H9 (cell line): ENCODE measurements at regions not wholly inside any gene's neighbourhood (a gene's known extent, or its start where the extent isn't known, plus 50 kb on each side); places are given as distances from the start of the nearest gene placed in this dataset.

Experiments used
- DNase-seq: peaks from one replicate; pipeline ENCODE4 v3.0.0-alpha.2; 2017
- H2AFZ ChIP-seq: one replicate; pipeline ENCODE4 v1.6.1; 2013; ENCODE audit warnings: mild to moderate bottlenecking, low read length, control low read depth, moderate library complexity
- H2AK5ac ChIP-seq: 2 replicates; pipeline ENCODE4 v1.6.1; 2013; ENCODE audit warnings: low read length, control low read depth, mixed read lengths; ENCODE audit not compliant: insufficient read length
- H2BK120ac ChIP-seq: one replicate; pipeline ENCODE4 v1.6.1; 2013; ENCODE audit warnings: low read depth, mild to moderate bottlenecking, low read length, control low read depth, inconsistent platforms; ENCODE audit not compliant: poor library complexity, severe bottlenecking
- H2BK12ac ChIP-seq: 2 replicates; pipeline ENCODE4 v1.6.1; 2013; ENCODE audit warnings: low read length, control low read depth, mixed read lengths, low read depth; ENCODE audit not compliant: insufficient read length
- H2BK15ac ChIP-seq: 2 replicates; pipeline ENCODE4 v1.6.1; 2013; ENCODE audit warnings: low read depth, low read length, control low read depth
- H2BK20ac ChIP-seq: one replicate; pipeline ENCODE4 v1.6.1; 2013; ENCODE audit warnings: low read depth, mild to moderate bottlenecking, low read length, control low read depth, inconsistent platforms; ENCODE audit not compliant: poor library complexity, severe bottlenecking
- H2BK5ac ChIP-seq: 2 replicates; pipeline ENCODE4 v1.6.1; 2013; ENCODE audit warnings: low read length, control low read depth, mixed read lengths; ENCODE audit not compliant: insufficient read length
- H3K14ac ChIP-seq: 2 replicates; pipeline ENCODE4 v1.6.1; 2013; ENCODE audit warnings: low read length, control low read depth; ENCODE audit not compliant: insufficient read depth
- H3K18ac ChIP-seq: 2 replicates; pipeline ENCODE4 v1.6.1; 2013; ENCODE audit warnings: low read depth, mild to moderate bottlenecking, mixed read lengths, low read length, control low read depth; ENCODE audit not compliant: insufficient read length
- H3K23ac ChIP-seq: 2 replicates; pipeline ENCODE4 v1.6.1; 2013; ENCODE audit warnings: low read length, control low read depth, mixed read lengths, low read depth; ENCODE audit not compliant: insufficient read length
- H3K23me2 ChIP-seq: 2 replicates; pipeline ENCODE4 v1.6.1; 2013; ENCODE audit warnings: low read depth, mild to moderate bottlenecking, mixed read lengths, low read length, control low read depth; ENCODE audit not compliant: insufficient read length, poor library complexity, severe bottlenecking
- H3K27ac ChIP-seq: 2 replicates; pipeline ENCODE4 v1.5.1; 2013; ENCODE audit warnings: low read length, control low read depth, mixed read lengths, low read depth; ENCODE audit not compliant: insufficient read length
- H3K27me3 ChIP-seq: 2 replicates; pipeline ENCODE4 v1.6.1; 2013; ENCODE audit warnings: low read length, control low read depth, inconsistent platforms; ENCODE audit not compliant: insufficient read depth
- H3K4ac ChIP-seq: 2 replicates; pipeline ENCODE4 v1.6.1; 2013; ENCODE audit warnings: low read depth, mild to moderate bottlenecking, control low read depth, inconsistent platforms, low read length, moderate library complexity
- H3K4me1 ChIP-seq: 2 replicates; pipeline ENCODE4 v1.6.1; 2013; ENCODE audit warnings: low read length, control low read depth, inconsistent platforms; ENCODE audit not compliant: insufficient read depth
- H3K4me2 ChIP-seq: 2 replicates; pipeline ENCODE4 v1.6.1; 2013; ENCODE audit warnings: low read length, control low read depth, mixed read lengths; ENCODE audit not compliant: insufficient read length, insufficient read depth
- H3K56ac ChIP-seq: 2 replicates; pipeline ENCODE4 v1.6.1; 2013; ENCODE audit warnings: low read depth, mild to moderate bottlenecking, mixed read lengths, low read length, control low read depth; ENCODE audit not compliant: insufficient read length
- H3K79me1 ChIP-seq: 2 replicates; pipeline ENCODE4 v1.6.1; 2013; ENCODE audit warnings: low read depth, mild to moderate bottlenecking, moderate library complexity, low read length, control low read depth, inconsistent platforms; ENCODE audit not compliant: insufficient read depth, poor library complexity, severe bottlenecking
- H3K79me2 ChIP-seq: 2 replicates; pipeline ENCODE4 v1.6.1; 2013; ENCODE audit warnings: low read length, control low read depth, inconsistent platforms; ENCODE audit not compliant: insufficient read depth
- H3K9ac ChIP-seq: 2 replicates; pipeline ENCODE4 v1.6.1; 2013; ENCODE audit warnings: low read length, control low read depth, mixed read lengths; ENCODE audit not compliant: insufficient read length; ENCODE audit errors: extremely low read depth
- H3K9me3 ChIP-seq: one replicate; pipeline ENCODE4 v1.6.1; 2013; ENCODE audit warnings: low read depth, low read length, inconsistent platforms; ENCODE audit not compliant: control insufficient read depth
- H3T11ph ChIP-seq: one replicate; pipeline ENCODE4 v1.6.1; 2013; ENCODE audit warnings: mild to moderate bottlenecking, low read length, control low read depth, inconsistent platforms
- H4K20me1 ChIP-seq: one replicate; pipeline ENCODE4 v1.6.1; 2013; ENCODE audit not compliant: control insufficient read depth, insufficient read length, insufficient read depth
- H4K5ac ChIP-seq: 2 replicates; pipeline ENCODE4 v1.6.1; 2013; ENCODE audit warnings: low read depth, mild to moderate bottlenecking, mixed read lengths, low read length, control low read depth; ENCODE audit not compliant: insufficient read length
- H4K8ac ChIP-seq: replicated peaks from 2 replicates; pipeline ENCODE4 v1.6.1; 2013; ENCODE audit warnings: low read length, control low read depth, mixed read lengths, low read depth; ENCODE audit not compliant: insufficient read length
- H4K91ac ChIP-seq: 2 replicates; pipeline ENCODE4 v1.6.1; 2013; ENCODE audit warnings: low read depth, mild to moderate bottlenecking, moderate library complexity, mixed read lengths, low read length, control low read depth; ENCODE audit not compliant: insufficient read length
- H3K27ac Mint-ChIP-seq, 3 experiments: 2 replicates in 2 of 3; 3 replicates in 1 of 3; pipeline ENCODE4 v1.8.0; 2020 to 2021; ENCODE audit warnings: mixed read lengths in 3 of 3, mild to moderate bottlenecking in 1 of 3, moderate library complexity in 1 of 3
- H3K27me3 Mint-ChIP-seq: 2 replicates; pipeline ENCODE4 v1.8.0; 2021; ENCODE audit warnings: low read depth, mild to moderate bottlenecking, moderate library complexity, mixed read lengths
- H3K36me3 Mint-ChIP-seq, 3 experiments: 2 replicates in 2 of 3; 3 replicates in 1 of 3; pipeline ENCODE4 v1.8.0; 2020 to 2021; ENCODE audit warnings: low read depth in 3 of 3, mixed read lengths in 3 of 3; ENCODE audit not compliant: insufficient read depth in 1 of 3
- H3K4me1 Mint-ChIP-seq, 2 experiments: 2 replicates each; pipeline ENCODE4 v1.8.0; 2020; ENCODE audit warnings: mixed read lengths in 2 of 2
- H3K4me3 Mint-ChIP-seq, 2 experiments: 2 replicates in 1 of 2; 3 replicates in 1 of 2; pipeline ENCODE4 v1.8.0; 2020 to 2021; ENCODE audit warnings: mild to moderate bottlenecking in 2 of 2, mixed read lengths in 2 of 2, moderate library complexity in 1 of 2
- H3K9me3 Mint-ChIP-seq, 2 experiments: 2 replicates in 1 of 2; 3 replicates in 1 of 2; pipeline ENCODE4 v1.8.0; 2020; ENCODE audit warnings: mild to moderate bottlenecking in 2 of 2, mixed read lengths in 2 of 2, moderate library complexity in 1 of 2
- WGBS: extraction: QIAGEN DNeasy Blood & Tissue Kit; methylation state at CpG from one replicate; pipeline ENCODE4 v1.1.7; 2013; ENCODE audit warnings: missing lambda C conversion rate, low lambda C conversion rate, mixed read lengths; ENCODE audit not compliant: insufficient read length; ENCODE audit errors: extremely low coverage; 5-methylcytosine and 5-hydroxymethylcytosine counted together
- TF ChIP-seq, protein P1 (sequence below): fragments of 200-600 bp; sonication (generic); conservative IDR thresholded peaks from 3 replicates; pipeline ENCODE4 v1.8.0; 2021; ENCODE audit warnings: antibody characterized with exemption, mild to moderate bottlenecking

DNA sequence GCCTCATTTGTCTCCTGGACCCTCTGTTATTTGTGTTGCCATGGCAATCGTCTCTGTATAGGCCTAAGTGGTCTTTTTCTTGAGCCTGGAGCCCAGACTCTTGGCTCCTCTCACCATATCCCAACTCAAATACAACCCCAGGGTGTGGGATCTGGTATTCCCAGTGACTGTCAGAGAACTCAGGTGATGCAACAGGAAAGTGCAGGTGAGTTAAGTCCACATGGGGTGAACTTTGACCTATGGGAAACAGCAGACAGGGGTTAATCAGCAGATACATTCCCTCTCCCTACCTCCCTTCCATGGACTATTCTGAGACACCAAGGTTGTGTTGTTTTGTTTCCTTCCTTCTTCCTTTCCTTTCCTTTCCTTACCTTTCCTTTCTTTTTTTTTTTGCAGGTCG lies 130.9 kb upstream of the RPS6KA3 start:
- Mint-ChIP-seq H3K9me3 (peaks cover 53 to 56% of the 10 kb centered on the region in 2 experiments), H3K4me1 (no peaks in the 10 kb centered on the region), H3K36me3 (peaks cover 0 to 3% (median 0%) of the 10 kb centered on the region in 3 experiments; a peak in 2 of 7 replicates), H3K27me3 (no peaks in the 10 kb centered on the region; the same call in 1 of the 2 replicates), H3K27ac (no peak overlapping the region), H3K4me3 (no peak overlapping the region)
- H3K4me2 ChIP-seq: no peak overlapping the region
- H3T11ph ChIP-seq: no peak overlapping the region
- no peak overlapping the region for H3K4ac ChIP-seq
- no CpG with 5 or more reads among the region's 2 CpGs for WGBS
- no peak overlapping the region for H2BK120ac ChIP-seq
- no peak overlapping the region for H4K91ac ChIP-seq
- TF ChIP-seq, protein P1, sequence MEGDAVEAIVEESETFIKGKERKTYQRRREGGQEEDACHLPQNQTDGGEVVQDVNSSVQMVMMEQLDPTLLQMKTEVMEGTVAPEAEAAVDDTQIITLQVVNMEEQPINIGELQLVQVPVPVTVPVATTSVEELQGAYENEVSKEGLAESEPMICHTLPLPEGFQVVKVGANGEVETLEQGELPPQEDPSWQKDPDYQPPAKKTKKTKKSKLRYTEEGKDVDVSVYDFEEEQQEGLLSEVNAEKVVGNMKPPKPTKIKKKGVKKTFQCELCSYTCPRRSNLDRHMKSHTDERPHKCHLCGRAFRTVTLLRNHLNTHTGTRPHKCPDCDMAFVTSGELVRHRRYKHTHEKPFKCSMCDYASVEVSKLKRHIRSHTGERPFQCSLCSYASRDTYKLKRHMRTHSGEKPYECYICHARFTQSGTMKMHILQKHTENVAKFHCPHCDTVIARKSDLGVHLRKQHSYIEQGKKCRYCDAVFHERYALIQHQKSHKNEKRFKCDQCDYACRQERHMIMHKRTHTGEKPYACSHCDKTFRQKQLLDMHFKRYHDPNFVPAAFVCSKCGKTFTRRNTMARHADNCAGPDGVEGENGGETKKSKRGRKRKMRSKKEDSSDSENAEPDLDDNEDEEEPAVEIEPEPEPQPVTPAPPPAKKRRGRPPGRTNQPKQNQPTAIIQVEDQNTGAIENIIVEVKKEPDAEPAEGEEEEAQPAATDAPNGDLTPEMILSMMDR: no peak
- H3K23me2 ChIP-seq: no peaks in the 10 kb centered on the region
- H3K79me1 ChIP-seq: no peaks in the 10 kb centered on the region
- no peak overlapping the region for H2BK15ac ChIP-seq
- H3K14ac ChIP-seq: no peak overlapping the region
- no peak overlapping the region for H3K9ac ChIP-seq
- H4K5ac ChIP-seq: no peak overlapping the region
- no peak overlapping the region for H4K8ac ChIP-seq
- peaks cover 17% of the 10 kb centered on the region for H3K9me3 ChIP-seq
- H2BK20ac ChIP-seq: no peak overlapping the region
- no peaks in the 10 kb centered on the region for H3K4me1 ChIP-seq
- no peak overlapping the region for H3K23ac ChIP-seq
- H4K20me1 ChIP-seq: no peaks in the 10 kb centered on the region
- H3K27ac ChIP-seq: no peak overlapping the region
- no peak overlapping the region for H2AK5ac ChIP-seq
- DNase-seq: no peak
- H3K56ac ChIP-seq: no peak overlapping the region
- H3K27me3 ChIP-seq: no peaks in the 10 kb centered on the region
- no peak overlapping the region for H3K18ac ChIP-seq
- H2BK12ac ChIP-seq: no peak overlapping the region
- no peaks in the 10 kb centered on the region for H3K79me2 ChIP-seq
- no peak overlapping the region for H2AFZ ChIP-seq
- H2BK5ac ChIP-seq: no peak overlapping the region
